H1 (cell line): ENCODE measurements at regions not wholly inside any gene's neighbourhood (a gene's known extent, or its start where the extent isn't known, plus 50 kb on each side); places are given as distances from the start of the nearest gene placed in this dataset.

ENCODE experiments used
- TF ChIP-seq, protein P1 (sequence below): IDR thresholded peaks from 2 replicates; pipeline ENCODE4 v1.6.1; 2012; ENCODE audit warnings: low read length, inconsistent platforms

DNA sequence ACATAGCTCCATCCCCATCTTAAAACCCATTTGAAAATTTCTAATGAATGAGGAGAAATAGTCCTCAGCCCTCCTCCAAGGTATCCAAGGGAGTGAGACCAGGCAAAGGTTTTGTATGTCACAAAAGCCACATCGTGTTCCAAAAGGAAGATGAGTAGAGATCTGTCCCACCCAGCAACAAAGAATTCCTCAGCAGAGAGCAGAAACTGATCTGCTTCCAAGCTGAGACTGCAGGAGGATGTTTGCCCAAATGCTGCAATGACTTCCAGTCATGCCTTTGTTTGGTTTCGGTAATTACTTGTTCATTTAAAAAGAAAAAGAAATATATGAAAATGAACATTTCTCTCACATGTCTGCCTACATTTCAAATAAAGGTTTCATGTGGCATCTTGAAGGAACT is 186.9 kb downstream of the SETD4 start (continued):
- TF ChIP-seq, protein P1, sequence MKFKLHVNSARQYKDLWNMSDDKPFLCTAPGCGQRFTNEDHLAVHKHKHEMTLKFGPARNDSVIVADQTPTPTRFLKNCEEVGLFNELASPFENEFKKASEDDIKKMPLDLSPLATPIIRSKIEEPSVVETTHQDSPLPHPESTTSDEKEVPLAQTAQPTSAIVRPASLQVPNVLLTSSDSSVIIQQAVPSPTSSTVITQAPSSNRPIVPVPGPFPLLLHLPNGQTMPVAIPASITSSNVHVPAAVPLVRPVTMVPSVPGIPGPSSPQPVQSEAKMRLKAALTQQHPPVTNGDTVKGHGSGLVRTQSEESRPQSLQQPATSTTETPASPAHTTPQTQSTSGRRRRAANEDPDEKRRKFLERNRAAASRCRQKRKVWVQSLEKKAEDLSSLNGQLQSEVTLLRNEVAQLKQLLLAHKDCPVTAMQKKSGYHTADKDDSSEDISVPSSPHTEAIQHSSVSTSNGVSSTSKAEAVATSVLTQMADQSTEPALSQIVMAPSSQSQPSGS: no peak
- TF ChIP-seq, all 59 proteins: peak for 0
